HFF-Myc (cell line): ENCODE measurements at regions not wholly inside any gene's neighbourhood (a gene's known extent, or its start where the extent isn't known, plus 50 kb on each side); places are given as distances from the start of the nearest gene placed in this dataset.

ENCODE experiments used
- DNase-seq: peaks from one replicate; pipeline ENCODE4 v3.0.0-alpha.2; 2011; ENCODE audit warnings: low read depth; ENCODE audit errors: extremely low read depth
- H3K4me3 ChIP-seq: replicated peaks from 2 replicates; pipeline ENCODE4 v1.5.1; 2011; ENCODE audit warnings: low read depth, mild to moderate bottlenecking, control low read depth, low read length
- CTCF ChIP-seq: IDR thresholded peaks from 2 replicates; pipeline ENCODE4 v1.5.1; 2012; ENCODE audit warnings: mild to moderate bottlenecking, low read depth, low read length, control low read depth; ENCODE audit errors: missing control alignments

- DNase-seq: no peak
- no peak overlapping the region for H3K4me3 ChIP-seq
- TF ChIP-seq CTCF: no peak
These were observed 1070.8 kb downstream of the IGSF11 start for GRCh38 chr3:117963858-117964257.

DNA sequence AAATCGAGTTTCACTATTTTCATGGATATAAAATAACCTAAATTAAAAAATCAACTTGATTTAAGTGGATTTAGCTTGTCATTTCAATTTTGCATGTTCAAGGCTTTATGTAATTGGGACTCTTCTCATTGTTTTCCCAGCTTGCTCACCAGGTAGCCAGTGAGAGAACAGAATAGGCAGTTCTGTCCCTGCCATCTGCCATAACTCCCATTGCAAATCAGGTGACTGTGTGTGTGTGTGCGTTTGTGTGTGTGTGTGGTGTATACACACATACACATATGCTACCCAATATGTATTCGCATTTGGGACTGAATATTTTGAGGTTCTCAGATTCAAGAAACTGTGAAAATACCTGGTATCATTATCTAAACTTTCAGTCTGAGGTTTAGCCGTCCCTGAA lies 1069.8 kb downstream of the IGSF11 start:
- H3K4me3 ChIP-seq: no peak overlapping the region
- DNase-seq: no peak
- no peak for TF ChIP-seq CTCF

GRCh38 chr3:117977504-117978228 lies 1057.0 kb downstream of the IGSF11 start:
- H3K4me3 ChIP-seq: no peak overlapping the region
- no peak for TF ChIP-seq CTCF
- DNase-seq: no peak

GRCh38 chr3:117979466-117979865 lies 1055.2 kb downstream of the IGSF11 start:
- DNase-seq: no peak
- H3K4me3 ChIP-seq: no peak overlapping the region
- TF ChIP-seq CTCF: no peak

DNA sequence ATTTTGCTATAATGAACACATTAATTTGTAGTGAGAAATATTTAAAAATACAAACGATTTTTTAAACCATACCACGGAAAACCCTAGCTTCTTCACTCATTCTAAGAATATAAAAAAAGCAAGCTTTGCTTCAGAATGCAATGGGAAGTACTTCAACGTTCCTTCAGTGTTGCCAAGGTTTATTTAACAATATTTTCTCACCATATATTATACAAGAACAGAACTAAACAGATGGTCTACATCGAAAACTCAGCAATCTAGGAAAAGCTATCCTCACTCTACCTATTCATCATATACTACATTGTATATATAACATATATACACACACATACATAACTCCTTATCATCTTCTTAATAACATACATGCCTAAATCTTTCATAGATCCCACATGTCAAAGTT lies 1047.4 kb downstream of the IGSF11 start:
- no peak overlapping the region for H3K4me3 ChIP-seq
- DNase-seq: no peak
- no peak for TF ChIP-seq CTCF

DNA sequence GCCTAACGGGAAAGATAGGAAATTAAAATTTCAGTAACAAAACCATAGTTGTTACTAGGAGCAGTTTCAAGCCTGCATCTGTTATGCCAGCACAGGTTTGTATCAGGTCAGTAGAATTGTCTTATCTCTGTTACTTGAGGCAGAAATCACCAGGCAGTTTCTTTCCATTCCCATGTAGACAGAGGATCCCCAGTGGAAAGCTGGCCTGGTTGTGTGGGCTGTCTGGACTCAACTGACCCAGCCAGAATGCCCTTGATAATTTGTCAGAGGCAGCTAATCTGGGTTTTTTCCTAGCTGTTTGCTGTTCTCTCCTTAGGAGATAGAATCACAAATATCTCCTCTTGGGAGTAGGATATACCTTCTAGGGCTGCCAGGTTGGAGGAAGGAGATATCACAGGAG lies 1044.7 kb downstream of the IGSF11 start:
- DNase-seq: no peak
- TF ChIP-seq CTCF: no peak
- no peak overlapping the region for H3K4me3 ChIP-seq

- TF ChIP-seq CTCF: no peak
- no peak overlapping the region for H3K4me3 ChIP-seq
- no peak for DNase-seq
These were observed 1044.0 kb downstream of the IGSF11 start for GRCh38 chr3:117990627-117991026.
